Stimulated activated CD8-positive, alpha-beta memory T cell treated with anti-CD3 and anti-CD28 coated beads, Interleukin-7, amount 100 ng/mL, for 48 hours (primary cell): ENCODE measurements at regions not wholly inside any gene's neighbourhood (a gene's known extent, or its start where the extent isn't known, plus 50 kb on each side); places are given as distances from the start of the nearest gene placed in this dataset.
"Not testable (repeated sequence)": the region's sequence is repeated elsewhere in the genome, so short reads cannot be mapped to it uniquely, and the experiment has no call there.

Source experiments
- DNase-seq, 2 donors: peaks; one replicate each; pipeline ENCODE4 v3.0.0-alpha.2; 2020; ENCODE audit warnings: low read depth in 1 of 2; ENCODE audit errors: extremely low read depth in 1 of 2

DNA sequence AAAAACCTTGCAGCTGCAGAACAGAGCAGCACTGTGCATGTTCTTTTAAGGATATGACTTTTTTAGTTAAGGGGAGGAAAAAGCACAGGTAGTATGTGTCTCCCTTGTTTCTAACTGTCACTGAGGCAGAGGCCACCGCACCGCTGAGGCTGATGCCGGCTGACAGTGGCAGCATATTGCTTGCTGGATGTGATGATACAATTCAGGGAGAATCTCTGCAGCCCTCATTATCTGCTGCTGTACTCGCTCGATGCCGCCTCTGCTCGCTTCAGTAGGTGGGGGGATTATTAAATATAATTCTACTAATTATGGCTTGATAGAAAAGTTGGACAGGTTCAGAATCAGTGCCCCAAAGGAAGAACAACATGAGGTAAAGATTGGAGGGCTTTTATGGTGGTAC lies 378.8 kb upstream of the NOCT start:
- no peak for DNase-seq

DNA sequence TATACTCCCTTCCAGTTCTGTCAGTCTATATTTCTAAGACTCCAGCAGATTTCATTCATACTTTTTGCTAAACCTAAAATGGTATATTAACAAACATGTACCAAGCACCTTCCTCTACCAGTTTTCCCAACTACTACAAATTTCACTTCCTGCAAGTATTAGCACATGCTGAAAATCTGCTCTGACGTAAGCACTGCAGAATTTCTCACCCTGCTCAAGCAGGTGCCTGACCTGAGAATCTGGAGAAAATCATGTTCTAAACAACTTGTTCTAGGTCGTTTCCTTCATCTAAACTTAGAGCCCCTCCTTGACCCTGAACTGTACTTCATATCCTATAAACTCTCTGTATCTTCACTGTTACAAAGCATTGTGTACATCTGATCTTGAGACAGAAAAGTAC lies 380.7 kb upstream of the NOCT start:
- no peak for DNase-seq

DNA sequence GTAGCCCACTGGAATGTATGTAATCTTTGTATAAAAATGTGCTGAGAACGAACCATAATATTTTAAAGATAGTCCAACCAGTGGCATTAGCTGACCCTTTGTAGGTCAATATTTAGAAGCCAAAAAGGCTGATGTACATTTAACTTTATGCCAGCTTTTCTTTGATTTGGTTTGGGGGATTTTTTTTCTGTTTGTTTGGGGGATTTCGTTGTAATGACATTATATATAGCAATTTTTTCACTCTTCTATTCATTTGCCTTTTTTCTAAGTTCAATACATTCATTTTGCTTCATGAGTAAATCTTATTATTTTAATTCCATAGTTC lies 382.0 kb upstream of the NOCT start:
- no peak for DNase-seq

DNA sequence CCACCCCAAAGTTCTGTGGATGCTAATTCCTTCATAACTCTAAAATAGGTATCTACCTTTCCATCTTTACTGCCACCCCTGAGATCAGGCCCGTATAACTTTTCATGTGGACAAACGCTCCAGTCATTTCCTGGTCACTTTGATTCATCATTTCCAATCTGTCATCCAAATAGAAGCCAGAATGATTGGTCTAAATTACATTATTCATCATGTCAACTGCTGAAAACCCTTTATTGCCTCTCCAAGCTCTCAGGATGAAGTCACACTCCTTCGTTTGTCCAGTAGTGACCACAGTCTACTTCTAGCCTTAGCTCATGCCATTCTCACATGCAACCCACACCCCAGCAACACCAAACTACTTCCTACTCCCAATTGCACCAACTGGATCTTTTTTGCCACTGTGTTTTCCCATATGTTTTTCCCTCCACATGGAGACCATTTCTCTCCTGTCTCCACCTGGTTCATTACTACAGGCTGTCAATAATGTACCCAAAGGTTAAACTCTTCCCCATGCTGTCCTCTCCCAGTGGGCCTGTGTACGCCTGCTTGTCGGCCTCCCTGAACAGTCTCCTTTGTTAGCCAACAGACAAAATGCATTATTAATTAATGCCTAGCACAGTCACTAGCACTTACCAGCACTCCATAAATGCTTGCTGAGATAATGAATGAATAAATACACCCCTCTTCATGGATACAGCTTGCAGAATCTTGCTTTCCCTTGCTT lies 382.6 kb upstream of the NOCT start:
- DNase-seq: no peak

DNA sequence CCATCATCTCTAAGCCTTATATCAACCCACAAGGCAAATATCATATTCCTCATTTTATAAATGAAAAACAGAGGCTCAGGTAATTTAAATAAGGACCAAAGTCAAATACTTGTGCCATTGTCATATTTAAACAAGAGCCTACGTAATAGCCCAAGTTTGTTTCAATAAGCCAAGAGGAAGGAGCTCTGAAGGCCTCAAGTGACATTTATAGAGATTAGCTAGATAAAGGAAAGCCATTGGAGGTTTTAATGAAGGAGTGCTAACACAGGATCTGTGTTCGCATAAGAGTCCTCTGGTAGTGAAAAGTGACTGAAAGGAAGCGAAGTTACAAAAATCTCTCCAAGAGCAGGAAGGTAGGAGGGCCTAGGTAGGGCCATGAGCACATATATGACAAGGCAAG lies 384.9 kb upstream of the NOCT start:
- no peak for DNase-seq

DNA sequence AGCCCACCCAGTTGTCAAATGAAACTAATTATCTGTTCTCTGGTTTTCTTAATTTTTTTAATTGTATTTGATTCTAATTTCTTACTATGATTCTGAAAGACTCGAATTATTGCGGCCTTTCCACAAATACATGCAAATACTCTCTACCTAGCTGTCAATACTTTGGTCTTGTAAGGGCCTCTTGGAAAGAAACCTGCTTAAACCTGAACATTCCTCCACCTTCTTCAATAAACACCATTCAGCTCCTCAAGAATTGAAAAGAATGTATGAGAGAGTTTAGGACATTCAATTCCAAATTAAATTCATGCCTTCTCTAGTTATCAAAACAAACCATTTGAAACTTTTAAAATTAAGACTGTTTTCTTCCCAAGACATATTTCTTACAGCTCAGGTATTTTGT lies 385.9 kb upstream of the NOCT start:
- no peak for DNase-seq

DNA sequence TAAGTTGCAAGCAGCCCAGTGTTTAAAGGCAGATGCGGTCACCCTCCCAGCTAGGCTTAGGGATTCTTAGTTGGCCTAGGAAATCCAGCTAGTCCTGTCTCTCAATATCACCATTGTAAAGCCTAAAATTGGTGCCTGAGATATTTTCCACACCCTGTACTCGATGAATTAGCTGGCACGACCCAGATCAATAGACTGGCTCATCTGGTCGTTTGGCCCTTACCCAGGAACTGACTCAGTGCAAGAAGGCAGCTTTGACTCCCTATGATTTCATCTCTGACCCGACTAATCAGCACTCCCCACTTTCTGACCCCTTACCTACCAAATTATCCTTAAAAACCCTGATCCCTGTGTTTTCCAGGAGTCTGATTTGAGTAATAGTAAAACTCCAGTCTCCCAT lies 384.9 kb upstream of the SLC7A11 start:
- no peak for DNase-seq

DNA sequence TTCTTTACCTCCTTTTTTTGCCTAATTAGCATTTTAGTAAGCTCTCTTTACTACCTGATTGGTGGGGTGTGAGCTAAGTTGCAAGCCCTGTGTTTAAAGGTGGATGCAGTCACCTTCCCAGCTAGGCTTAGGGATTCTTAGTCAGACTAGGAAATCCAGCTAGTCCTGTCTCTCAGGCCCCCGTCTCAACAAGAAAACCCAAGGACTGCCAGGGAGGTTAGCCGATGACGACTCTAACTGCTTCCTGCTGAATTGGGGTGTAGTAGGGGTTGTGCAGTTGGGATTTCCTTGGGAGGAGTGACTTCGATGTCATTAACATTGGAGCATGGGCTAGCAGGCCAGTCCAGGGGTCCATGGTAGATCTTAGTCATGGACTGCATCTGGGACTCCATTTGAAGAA lies 380.2 kb upstream of the SLC7A11 start:
- not testable (repeated sequence) for DNase-seq

DNA sequence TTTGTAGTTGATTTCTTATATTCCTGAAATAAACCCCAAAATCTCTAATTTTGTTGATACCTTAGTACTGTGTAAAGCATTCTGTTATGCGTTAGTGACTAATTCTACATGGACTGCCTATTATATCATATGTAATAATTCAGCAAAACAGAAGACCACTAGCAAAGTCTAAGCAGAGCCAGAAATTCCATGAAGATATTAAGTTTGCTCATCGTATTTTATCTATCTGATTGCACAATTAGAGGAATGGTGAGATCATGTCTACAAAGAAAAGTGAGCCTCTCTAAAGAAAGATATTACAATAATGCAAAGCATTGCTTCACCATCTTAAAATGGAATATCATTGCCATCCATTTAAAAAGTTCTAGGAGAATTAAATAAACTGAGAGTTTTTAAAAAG lies 374.6 kb upstream of the SLC7A11 start:
- DNase-seq: no peak

DNA sequence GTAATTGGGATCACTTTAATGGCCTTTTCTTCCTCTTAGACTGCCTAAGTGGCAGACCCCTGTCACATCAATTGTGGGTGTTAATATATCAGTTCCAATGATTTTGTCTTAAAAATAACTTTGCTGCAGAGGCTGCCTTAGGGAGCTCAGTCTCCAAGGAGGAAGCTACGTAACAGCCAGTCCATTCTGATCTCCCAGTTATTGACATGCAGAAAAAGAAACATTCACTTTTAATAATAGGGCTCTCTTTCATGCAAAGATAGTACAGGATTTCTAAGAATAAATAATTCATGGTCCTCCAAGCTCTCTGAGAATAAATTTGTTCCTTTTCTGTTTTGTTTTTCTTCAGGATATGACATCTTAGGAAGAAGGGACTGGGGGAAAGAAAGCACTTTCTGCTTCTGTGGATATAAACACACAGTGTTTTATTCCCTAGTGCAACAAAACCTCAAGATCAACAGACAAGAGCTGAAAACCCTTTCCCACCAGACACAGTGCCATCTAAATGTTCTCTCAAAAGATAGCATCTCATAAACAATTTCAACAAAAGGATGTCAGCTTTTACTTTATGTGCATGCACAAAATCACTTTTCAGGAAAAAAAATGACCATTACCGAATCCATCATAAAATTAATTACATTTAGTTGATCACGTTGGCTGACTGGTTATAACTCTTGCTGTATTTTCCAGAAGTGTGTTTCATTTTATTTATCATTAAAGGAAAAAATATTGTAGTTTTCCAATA lies 372.4 kb upstream of the SLC7A11 start:
- no peak for DNase-seq

DNA sequence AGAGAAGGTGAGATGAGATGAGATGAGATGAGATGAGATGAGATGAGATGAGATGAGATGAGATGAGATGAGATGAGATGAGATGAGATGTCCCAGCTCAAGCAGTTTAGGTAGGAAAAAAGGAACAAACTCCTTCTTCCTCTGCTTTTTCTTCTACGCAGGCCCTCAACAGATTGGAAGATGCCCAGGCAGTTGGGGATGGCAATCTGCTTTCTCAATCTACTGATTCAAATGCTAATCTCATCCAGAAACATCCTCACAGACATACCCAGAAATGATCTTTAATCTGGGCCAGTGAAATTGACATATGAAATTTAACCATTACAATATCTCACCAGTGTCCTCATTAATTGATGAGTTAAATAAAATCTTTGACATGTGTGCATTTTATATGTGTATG lies 370.3 kb upstream of the SLC7A11 start:
- DNase-seq: no peak

DNA sequence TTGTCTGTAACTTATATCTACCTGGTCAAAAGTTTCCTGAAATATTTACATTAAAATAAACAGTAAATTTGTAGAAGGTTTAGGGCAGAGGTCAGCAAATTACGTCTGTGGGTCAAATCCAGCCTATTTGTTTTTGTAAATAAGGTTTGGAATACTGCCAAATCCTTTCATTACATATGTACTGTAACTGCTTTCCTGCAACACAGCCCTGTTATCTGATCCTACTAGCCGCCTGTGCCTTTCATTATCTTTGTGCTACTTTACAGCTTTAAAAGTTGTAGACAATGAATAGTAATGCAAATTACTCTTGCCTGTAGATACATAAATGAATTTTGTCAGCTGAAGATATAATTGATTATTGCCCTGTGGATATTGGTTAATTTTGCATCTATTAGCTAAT lies 369.6 kb upstream of the SLC7A11 start:
- DNase-seq: no peak

DNA sequence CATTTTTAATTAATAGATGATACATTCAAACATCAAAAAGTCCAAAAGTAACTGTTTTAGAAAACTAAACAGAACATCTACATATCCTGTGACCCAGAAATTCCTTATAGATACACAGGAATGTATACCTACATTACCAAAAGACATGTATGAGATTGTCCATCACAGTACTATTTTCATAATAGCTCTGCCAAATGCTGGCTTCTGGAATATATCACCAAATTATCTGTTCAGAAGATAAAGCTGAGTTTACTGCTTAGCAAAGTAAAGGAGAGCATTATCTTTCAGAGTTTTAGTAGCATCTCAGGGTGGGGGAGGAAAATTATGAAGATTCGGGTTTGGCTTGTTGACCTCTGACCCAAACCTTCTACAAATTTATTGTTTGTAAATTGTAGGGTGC lies 368.9 kb upstream of the SLC7A11 start:
- no peak for DNase-seq

DNA sequence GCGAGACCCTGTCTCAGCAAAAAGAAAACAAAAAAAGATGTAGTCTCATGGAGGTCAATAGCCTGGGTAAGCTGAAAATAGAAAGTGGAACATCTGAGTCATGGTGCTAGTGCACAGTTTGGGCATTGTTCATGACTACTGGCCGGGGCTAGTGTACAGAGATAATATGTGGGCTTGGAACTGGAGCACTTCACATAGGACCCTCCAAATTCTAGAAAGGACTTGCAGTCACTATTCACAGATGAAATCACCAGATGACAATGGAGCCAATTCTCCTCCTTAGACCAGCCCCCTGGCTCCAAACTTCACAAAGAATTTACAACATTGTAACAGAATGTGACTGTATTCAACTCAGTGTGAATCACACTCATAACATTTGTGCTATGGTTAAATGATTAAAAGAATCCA lies 367.8 kb upstream of the SLC7A11 start:
- DNase-seq: no peak

DNA sequence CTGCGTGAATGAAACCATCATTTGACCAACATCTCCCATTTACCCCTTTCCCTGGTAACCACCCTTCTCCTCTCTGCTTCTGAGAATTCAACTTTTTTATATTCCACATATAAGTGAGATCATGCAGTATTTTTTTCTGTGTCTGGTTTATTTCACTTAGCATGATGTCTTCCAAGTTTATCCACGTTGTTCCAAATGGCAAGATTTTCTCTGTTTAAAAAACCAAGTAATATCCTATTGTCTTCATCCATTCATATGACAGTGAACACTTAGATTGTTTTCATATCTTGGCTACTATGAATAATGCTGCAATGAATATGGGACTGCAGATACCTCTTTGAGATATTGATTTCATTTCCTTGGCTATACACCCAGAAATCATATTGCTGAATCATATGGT lies 362.4 kb upstream of the SLC7A11 start:
- no peak for DNase-seq

DNA sequence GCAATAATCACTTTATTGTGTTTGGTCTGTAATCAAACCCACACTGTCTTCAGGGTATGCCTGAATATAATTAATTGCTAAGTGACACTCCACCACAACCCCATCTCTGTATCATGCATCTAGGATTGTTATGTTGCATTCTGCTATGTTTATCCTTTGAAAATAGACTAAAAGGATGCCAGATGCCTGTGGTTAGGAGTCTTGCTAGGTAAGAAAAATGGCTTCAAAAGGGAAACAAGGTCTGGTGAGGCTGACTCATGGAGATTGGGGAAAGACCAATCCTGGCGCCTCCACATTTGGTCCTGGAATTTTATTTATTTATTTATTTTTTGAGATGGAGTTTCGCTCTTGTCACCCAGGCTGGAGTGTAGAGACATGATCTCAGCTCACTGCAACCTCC lies 360.5 kb upstream of the SLC7A11 start:
- DNase-seq: no peak

DNA sequence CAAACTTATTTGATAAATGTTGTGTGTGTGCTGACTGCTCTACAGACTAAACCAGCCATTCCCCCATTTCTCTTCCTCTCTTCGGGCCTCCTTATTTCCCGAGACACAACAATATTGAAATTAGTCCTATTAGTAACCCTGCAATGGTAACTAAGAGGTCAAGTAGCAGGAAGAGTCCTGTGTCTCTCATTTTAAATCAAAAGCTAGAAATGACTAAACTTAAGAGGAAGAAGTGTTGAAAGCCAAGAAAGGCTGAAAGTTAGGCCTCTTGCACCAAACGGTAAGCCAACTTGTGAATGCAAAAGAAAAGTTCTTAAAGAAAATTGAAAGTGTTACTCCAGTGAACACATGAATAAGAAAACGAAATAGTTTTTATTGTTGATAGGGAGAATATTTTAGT lies 357.8 kb upstream of the SLC7A11 start:
- DNase-seq: no peak

DNA sequence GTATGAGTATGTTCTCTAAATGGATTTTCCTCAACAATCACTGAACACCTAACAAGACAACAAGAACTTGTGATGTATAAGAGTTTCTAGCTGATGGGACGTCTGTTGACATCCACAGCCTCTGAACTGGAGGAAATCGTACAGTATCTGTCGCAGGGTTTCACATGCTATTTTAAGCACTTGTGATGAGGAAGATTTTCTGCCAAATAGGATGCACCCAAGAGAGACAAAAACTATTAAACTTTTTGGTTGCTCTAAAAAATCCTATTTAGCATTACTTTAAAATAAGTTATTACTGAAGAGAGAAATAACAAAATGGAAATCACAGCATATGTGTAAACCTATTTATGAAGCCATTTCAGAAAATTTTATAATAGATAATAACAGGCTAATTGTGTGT lies 356.1 kb upstream of the SLC7A11 start:
- no peak for DNase-seq

DNA sequence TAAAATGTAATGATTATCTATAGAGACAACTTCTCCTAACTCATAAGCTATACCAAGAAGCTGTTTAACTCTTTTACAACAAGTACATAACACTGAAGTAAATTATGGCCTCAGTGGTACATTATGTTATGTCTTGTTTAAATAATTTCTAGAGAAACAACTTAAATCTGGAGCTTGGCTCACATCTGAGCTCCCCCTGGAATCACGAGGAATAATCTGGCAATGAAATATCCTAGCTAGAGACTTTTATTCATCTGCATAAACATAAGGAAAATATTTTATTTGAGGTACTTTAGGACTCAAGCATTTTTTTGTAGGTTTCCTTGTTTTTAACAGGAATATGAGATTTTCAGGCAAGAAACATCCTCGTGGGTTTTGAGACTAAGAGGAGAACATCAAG lies 354.7 kb upstream of the SLC7A11 start:
- no peak for DNase-seq

DNA sequence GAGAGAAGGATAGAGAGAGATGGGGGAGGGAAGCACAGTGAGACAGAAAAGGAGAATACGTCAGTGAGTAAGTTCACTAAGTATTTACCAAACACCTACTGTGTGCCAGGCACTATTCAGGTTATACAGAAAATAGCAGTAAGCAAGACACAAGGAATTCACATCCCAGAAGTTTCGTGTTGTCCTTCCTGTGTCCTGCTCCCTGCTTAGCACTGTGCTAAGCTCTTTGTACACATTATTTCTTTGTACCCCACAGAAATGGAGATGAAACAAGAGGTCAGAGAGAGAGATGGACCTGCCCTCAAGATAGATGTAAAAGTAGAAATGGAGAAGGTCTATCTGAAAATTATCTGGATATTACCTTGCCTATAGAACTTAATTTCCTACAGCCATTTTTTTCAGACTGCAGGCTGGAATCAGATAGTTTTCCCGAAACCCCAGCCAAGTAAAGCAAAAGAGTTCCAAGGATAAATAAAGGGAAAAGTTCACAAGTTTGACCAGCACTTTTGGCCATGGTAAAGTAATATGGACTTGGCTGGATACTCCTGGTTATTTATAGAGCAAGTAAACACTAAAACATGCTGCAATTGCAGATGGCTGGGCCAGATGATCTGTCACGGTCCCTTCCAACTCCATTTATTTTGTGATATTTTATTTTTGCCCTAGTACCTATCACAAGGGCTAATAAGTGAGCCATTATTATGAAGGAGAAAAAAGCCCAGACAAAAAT lies 353.7 kb upstream of the SLC7A11 start:
- no peak for DNase-seq

DNA sequence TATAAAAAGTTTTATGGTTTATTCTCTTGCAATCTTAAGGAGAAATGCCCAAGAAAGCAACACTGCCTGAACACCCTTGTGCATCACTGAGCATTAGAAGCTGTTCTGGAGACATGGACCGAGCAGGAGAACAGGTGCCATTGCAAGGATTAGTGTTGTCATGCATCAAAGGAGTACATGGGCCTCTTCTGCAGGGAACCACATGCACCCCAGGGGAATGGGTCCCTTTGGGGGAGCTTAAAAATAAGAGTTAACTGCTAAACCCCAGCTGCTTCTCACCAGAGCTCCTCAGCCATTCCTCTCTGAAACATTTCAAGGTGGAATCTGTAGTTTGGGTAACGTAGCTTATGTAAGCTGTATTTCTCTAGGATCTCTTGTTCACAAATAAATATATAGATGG lies 353.0 kb upstream of the SLC7A11 start:
- no peak for DNase-seq

DNA sequence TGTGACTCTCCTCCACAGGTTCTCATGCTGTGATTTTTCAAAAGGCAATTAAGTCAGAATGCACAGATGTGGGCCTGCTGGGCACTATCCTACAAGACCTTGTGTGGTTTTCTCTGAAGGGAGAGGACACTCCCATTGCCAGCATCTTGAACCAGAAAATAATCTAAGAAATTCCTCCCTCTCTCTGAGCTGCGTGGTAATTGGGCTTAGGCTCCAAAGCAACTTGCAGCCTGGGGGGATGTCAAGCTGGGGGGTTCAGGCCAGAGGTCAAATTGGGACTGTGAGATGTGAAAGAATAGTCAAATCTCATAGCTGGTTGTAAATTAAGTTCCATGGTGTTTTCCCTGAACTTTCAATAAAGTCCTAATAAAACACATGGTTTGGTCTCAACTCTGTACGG lies 350.6 kb upstream of the SLC7A11 start:
- no peak for DNase-seq
